ENCODE measurements at regions not wholly inside any gene's neighbourhood (a gene's known extent, or its start where the extent isn't known, plus 50 kb on each side); places are given as distances from the start of the nearest gene placed in this dataset.

GRCh38 chr18:43649649-43650357 lies 372.5 kb upstream of the SYT4 start:
- ATAC-seq (no peak), DNase-seq (ENCODE audit: low spot score in 2 of 2) (no peak)
- Mint-ChIP-seq H3K9me3 (peaks cover 12 to 26% of the 10 kb centered on the region in 2 donors), H3K36me3 (peaks cover 0 to 12% of the 10 kb centered on the region in 2 donors), H3K27ac (no peak overlapping the region)

- Mint-ChIP-seq H3K27ac (no peak overlapping the region), H3K9me3 (peaks cover 14 to 29% of the 10 kb centered on the region in 2 donors), H3K36me3 (peaks cover 0 to 12% of the 10 kb centered on the region in 2 donors)
- ATAC-seq (no peak), DNase-seq (ENCODE audit: low spot score in 2 of 2) (no peak)
These were observed 373.1 kb upstream of the SYT4 start for GRCh38 chr18:43650426-43650825.

- ATAC-seq (no peak), DNase-seq (ENCODE audit: low spot score in 2 of 2) (no peak)
- Mint-ChIP-seq H3K36me3 (peaks cover 0 to 12% of the 10 kb centered on the region in 2 donors), H3K9me3 (peaks cover 14 to 29% of the 10 kb centered on the region in 2 donors), H3K27ac (no peak overlapping the region)
These were observed 373.8 kb upstream of the SYT4 start for GRCh38 chr18:43651057-43651456.

- no peak for ATAC-seq
- Mint-ChIP-seq H3K36me3 (peaks cover 0 to 11% of the 10 kb centered on the region in 2 donors), H3K27ac (no peak overlapping the region), H3K9me3 (peaks cover 18 to 22% of the 10 kb centered on the region in 2 donors)
- DNase-seq (ENCODE audit: low spot score in 2 of 2): no peak
These were observed 379.3 kb upstream of the SYT4 start for GRCh38 chr18:43656547-43656946.

- Mint-ChIP-seq H3K9me3 (peaks cover 10 to 15% of the 10 kb centered on the region in 2 donors), H3K27ac (no peak overlapping the region), H3K36me3 (no peaks in the 10 kb centered on the region)
These were observed 384.3 kb upstream of the SYT4 start for GRCh38 chr18:43661570-43661969.

GRCh38 chr18:43662657-43663056 lies 385.4 kb upstream of the SYT4 start:
- DNase-seq (ENCODE audit: low spot score in 2 of 2) (no peak), ATAC-seq (no peak)
- Mint-ChIP-seq H3K36me3 (no peaks in the 10 kb centered on the region), H3K9me3 (peaks cover 9 to 15% of the 10 kb centered on the region in 2 donors), H3K27ac (no peak overlapping the region)

More at GRCh38 chr18:43661570-43661969, 384.3 kb upstream of the SYT4 start:
- no peak for DNase-seq (ENCODE audit: low spot score in 2 of 2)
- no peak for ATAC-seq

GRCh38 chr18:43663159-43663558 lies 385.9 kb upstream of the SYT4 start:
- ATAC-seq (no peak), DNase-seq (ENCODE audit: low spot score in 2 of 2) (no peak)
- H3K27ac Mint-ChIP-seq: no peak overlapping the region
- no peaks in the 10 kb centered on the region for H3K36me3 Mint-ChIP-seq
- H3K9me3 Mint-ChIP-seq: peaks cover 5 to 11% of the 10 kb centered on the region in 2 donors

GRCh38 chr18:43664487-43665008 lies 387.3 kb upstream of the SYT4 start:
- Mint-ChIP-seq H3K27ac (no peak overlapping the region), H3K36me3 (no peaks in the 10 kb centered on the region), H3K9me3 (peaks cover 12 to 19% of the 10 kb centered on the region in 2 donors)
- no peak for DNase-seq (ENCODE audit: low spot score in 2 of 2)
- no peak for ATAC-seq

GRCh38 chr18:43665105-43665788 lies 388.0 kb upstream of the SYT4 start:
- ATAC-seq: no peak
- no peak overlapping the region for H3K27ac Mint-ChIP-seq

GRCh38 chr18:43668866-43669265 lies 391.6 kb upstream of the SYT4 start:
- no peak for DNase-seq (ENCODE audit: low spot score in 2 of 2)
- ATAC-seq: no peak
- peaks cover 15 to 16% of the 10 kb centered on the region in 2 donors for H3K9me3 Mint-ChIP-seq
- no peaks in the 10 kb centered on the region for H3K36me3 Mint-ChIP-seq
- no peak overlapping the region for H3K27ac Mint-ChIP-seq

More at GRCh38 chr18:43665105-43665788, 388.0 kb upstream of the SYT4 start:
- no peak for DNase-seq (ENCODE audit: low spot score in 2 of 2)
- Mint-ChIP-seq H3K9me3 (peaks cover 12 to 18% of the 10 kb centered on the region in 2 donors), H3K36me3 (no peaks in the 10 kb centered on the region)

GRCh38 chr18:43671431-43671830 lies 394.1 kb upstream of the SYT4 start:
- DNase-seq (ENCODE audit: low spot score in 2 of 2) (no peak), ATAC-seq (no peak)
- peaks cover 10 to 14% of the 10 kb centered on the region in 2 donors for H3K9me3 Mint-ChIP-seq
- no peak overlapping the region for H3K27ac Mint-ChIP-seq
- H3K36me3 Mint-ChIP-seq: no peaks in the 10 kb centered on the region

- DNase-seq (ENCODE audit: low spot score in 2 of 2) (no peak), ATAC-seq (no peak)
- H3K9me3 Mint-ChIP-seq: peaks cover 11 to 15% of the 10 kb centered on the region in 2 donors
- peaks cover 5 to 7% of the 10 kb centered on the region in 2 donors for H3K36me3 Mint-ChIP-seq
- H3K27ac Mint-ChIP-seq: no peak overlapping the region
These were observed 402.8 kb upstream of the SYT4 start for GRCh38 chr18:43680096-43680495.

GRCh38 chr18:43681661-43682060 lies 404.4 kb upstream of the SYT4 start:
- ATAC-seq (no peak), DNase-seq (ENCODE audit: low spot score in 2 of 2) (no peak)
- peaks cover 5 to 15% of the 10 kb centered on the region in 2 donors for H3K9me3 Mint-ChIP-seq
- peaks cover 5 to 7% of the 10 kb centered on the region in 2 donors for H3K36me3 Mint-ChIP-seq
- no peak overlapping the region for H3K27ac Mint-ChIP-seq

GRCh38 chr18:43682196-43682595 lies 404.9 kb upstream of the SYT4 start:
- Mint-ChIP-seq H3K9me3 (peaks cover 6 to 11% of the 10 kb centered on the region in 2 donors), H3K36me3 (peaks cover 5 to 7% of the 10 kb centered on the region in 2 donors), H3K27ac (no peak overlapping the region)
- ATAC-seq: no peak
- no peak for DNase-seq (ENCODE audit: low spot score in 2 of 2)

- Mint-ChIP-seq H3K36me3 (peaks cover 5 to 7% of the 10 kb centered on the region in 2 donors), H3K9me3 (peaks cover 10 to 16% of the 10 kb centered on the region in 2 donors), H3K27ac (no peak overlapping the region)
- ATAC-seq (no peak), DNase-seq (ENCODE audit: low spot score in 2 of 2) (no peak)
These were observed 409.4 kb upstream of the SYT4 start for GRCh38 chr18:43686709-43687108.

- ATAC-seq (no peak), DNase-seq (ENCODE audit: low spot score in 2 of 2) (no peak)
- Mint-ChIP-seq H3K9me3 (peaks cover 4 to 16% of the 10 kb centered on the region in 2 donors), H3K36me3 (no peaks in the 10 kb centered on the region), H3K27ac (no peak overlapping the region)
These were observed 414.9 kb upstream of the SYT4 start for GRCh38 chr18:43692099-43692690.

- no peaks in the 10 kb centered on the region for H3K9me3 Mint-ChIP-seq
- no peak for ATAC-seq
- H3K36me3 Mint-ChIP-seq: no peaks in the 10 kb centered on the region
- no peak overlapping the region for H3K27ac Mint-ChIP-seq
- no peak for DNase-seq (ENCODE audit: low spot score in 2 of 2)
These were observed 425.1 kb upstream of the SYT4 start for GRCh38 chr18:43702399-43702798.

All from activated naive CD4-positive, alpha-beta T cell treated with anti-CD3 and anti-CD28 coated beads, Interleukin-2, amount 50 U/mL, for 72 hours (primary cell).